Smooth muscle cell (in vitro differentiated cells): ENCODE measurements at regions not wholly inside any gene's neighbourhood (a gene's known extent, or its start where the extent isn't known, plus 50 kb on each side); places are given as distances from the start of the nearest gene placed in this dataset.

Experiments
- DNase-seq: peaks from one replicate; lab custom pipeline; 2025; ENCODE audit not compliant: unreplicated experiment; lab: John Stamatoyannopoulos, UW
- H2AFZ ChIP-seq: fragments of 200-600 bp; sonication (generic); 2 replicates; pipeline ENCODE4 v1.6.0; 2016; ENCODE audit warnings: antibody characterized with exemption, low read depth, mild to moderate bottlenecking
- H3F3A ChIP-seq: fragments of 200-600 bp; sonication (generic); 2 replicates; pipeline ENCODE4 v1.6.0; 2017; ENCODE audit warnings: antibody characterized with exemption, low read depth
- H3K27ac ChIP-seq: fragments of 200-600 bp; sonication (generic); 2 replicates; pipeline ENCODE4 v1.5.1; 2016; ENCODE audit warnings: low read depth, mild to moderate bottlenecking
- H3K27me3 ChIP-seq: fragments of 200-600 bp; sonication (generic); 2 replicates; pipeline ENCODE4 v1.6.1; 2016; ENCODE audit warnings: low read depth, mild to moderate bottlenecking
- H3K36me3 ChIP-seq: fragments of 200-600 bp; sonication (generic); 2 replicates; pipeline ENCODE4 v1.5.1; 2016; ENCODE audit warnings: low read depth
- H3K4me1 ChIP-seq: fragments of 200-600 bp; sonication (generic); 2 replicates; pipeline ENCODE4 v1.5.1; 2016; ENCODE audit warnings: low read depth
- H3K4me2 ChIP-seq: fragments of 200-600 bp; sonication (generic); 2 replicates; pipeline ENCODE4 v1.6.0; 2016; ENCODE audit warnings: mild to moderate bottlenecking
- H3K4me3 ChIP-seq: fragments of 200-600 bp; sonication (generic); 2 replicates; pipeline ENCODE4 v1.5.1; 2016; ENCODE audit warnings: mild to moderate bottlenecking
- H3K79me2 ChIP-seq: fragments of 200-600 bp; sonication (generic); 2 replicates; pipeline ENCODE4 v1.6.0; 2016; ENCODE audit warnings: low read depth, mild to moderate bottlenecking
- H3K9ac ChIP-seq: fragments of 200-600 bp; sonication (generic); 2 replicates; pipeline ENCODE4 v1.6.0; 2016; ENCODE audit warnings: low read depth
- H3K9me3 ChIP-seq: fragments of 200-600 bp; sonication (generic); replicated peaks from 2 replicates; pipeline ENCODE4 v1.5.1; 2016; ENCODE audit warnings: low read depth
- H4K20me1 ChIP-seq: fragments of 200-600 bp; sonication (generic); 2 replicates; pipeline ENCODE4 v1.6.0; 2016; ENCODE audit warnings: low read depth
- WGBS: methylation state at CpG from one replicate; pipeline ENCODE4 v1.1.7; 2016; ENCODE audit warnings: low lambda C conversion rate; 5-methylcytosine and 5-hydroxymethylcytosine counted together
- TF ChIP-seq, protein P1 (sequence below): fragments of 200-600 bp; sonication (generic); IDR thresholded peaks from 2 replicates; pipeline ENCODE4 v1.5.1; 2017; ENCODE audit warnings: borderline replicate concordance, mild to moderate bottlenecking, antibody characterized with exemption; ENCODE audit not compliant: insufficient read depth, poor library complexity, severe bottlenecking

DNA sequence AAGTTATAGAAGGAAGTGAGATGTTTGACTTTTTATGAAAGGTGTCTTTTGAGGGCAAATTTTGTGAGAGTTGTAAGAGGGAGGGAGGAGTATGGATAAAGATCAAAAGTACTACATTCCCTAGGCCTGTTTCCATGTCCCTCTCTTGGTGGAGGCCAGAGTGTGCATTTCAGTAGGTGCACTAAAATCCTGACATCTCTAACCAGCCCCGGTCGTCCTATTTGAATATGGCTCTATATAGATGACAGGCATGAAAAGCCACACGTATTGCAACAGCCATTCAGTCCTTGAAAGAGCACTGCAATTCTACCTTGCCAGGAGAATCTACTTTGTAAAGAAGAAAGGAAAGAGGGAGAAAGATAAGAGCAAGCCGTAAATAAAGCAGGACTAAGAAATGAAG, 510.1 kb downstream of the IRS2 start:
- Histone ChIP-seq H3K36me3 (no peaks in the 10 kb centered on the region), H2AFZ (no peak overlapping the region), H4K20me1 (no peaks in the 10 kb centered on the region), H3K4me3 (no peak overlapping the region), H3K9me3 (no peaks in the 10 kb centered on the region), H3K79me2 (no peaks in the 10 kb centered on the region), H3K27me3 (no peaks in the 10 kb centered on the region), H3K4me1 (peaks cover 31% of the 10 kb centered on the region), H3K27ac (no peak overlapping the region), H3K9ac (no peak overlapping the region), H3K4me2 (no peak overlapping the region), H3F3A (no peaks in the 10 kb centered on the region)
- no peak for DNase-seq
- WGBS = 94% methylated on average over 4 of the region's 4 CpGs
- TF ChIP-seq, protein P1, sequence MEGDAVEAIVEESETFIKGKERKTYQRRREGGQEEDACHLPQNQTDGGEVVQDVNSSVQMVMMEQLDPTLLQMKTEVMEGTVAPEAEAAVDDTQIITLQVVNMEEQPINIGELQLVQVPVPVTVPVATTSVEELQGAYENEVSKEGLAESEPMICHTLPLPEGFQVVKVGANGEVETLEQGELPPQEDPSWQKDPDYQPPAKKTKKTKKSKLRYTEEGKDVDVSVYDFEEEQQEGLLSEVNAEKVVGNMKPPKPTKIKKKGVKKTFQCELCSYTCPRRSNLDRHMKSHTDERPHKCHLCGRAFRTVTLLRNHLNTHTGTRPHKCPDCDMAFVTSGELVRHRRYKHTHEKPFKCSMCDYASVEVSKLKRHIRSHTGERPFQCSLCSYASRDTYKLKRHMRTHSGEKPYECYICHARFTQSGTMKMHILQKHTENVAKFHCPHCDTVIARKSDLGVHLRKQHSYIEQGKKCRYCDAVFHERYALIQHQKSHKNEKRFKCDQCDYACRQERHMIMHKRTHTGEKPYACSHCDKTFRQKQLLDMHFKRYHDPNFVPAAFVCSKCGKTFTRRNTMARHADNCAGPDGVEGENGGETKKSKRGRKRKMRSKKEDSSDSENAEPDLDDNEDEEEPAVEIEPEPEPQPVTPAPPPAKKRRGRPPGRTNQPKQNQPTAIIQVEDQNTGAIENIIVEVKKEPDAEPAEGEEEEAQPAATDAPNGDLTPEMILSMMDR = no peak

DNA sequence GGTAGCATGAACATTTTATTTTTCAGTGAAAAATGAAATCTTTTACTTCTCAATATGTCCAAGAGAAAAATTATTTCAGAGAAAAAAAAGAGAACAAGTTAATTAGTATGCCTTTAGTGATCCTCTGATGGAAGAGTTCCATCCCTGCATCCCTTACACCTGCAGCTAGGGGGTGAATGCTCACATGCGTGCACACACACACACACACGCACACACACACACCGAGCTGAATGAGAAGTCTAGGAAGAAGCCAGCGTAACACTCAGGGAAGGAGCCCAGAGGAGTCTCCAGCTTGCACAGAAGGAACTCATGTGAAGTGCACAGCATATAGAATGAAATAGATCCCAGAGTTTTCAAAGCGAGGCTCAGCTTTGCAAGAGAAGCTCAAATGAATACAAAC, 510.5 kb downstream of the IRS2 start:
- WGBS = 89% methylated on average over 5 of the region's 5 CpGs
- H3K27ac ChIP-seq = no peak overlapping the region
- H3K9ac ChIP-seq = no peak overlapping the region
- H3K4me2 ChIP-seq = no peak overlapping the region
- TF ChIP-seq, protein P1 = no peak
- no peaks in the 10 kb centered on the region for H4K20me1 ChIP-seq
- H3K36me3 ChIP-seq = no peaks in the 10 kb centered on the region
- H3K4me1 ChIP-seq = peaks cover 34% of the 10 kb centered on the region
- DNase-seq = no peak
- no peak overlapping the region for H3K4me3 ChIP-seq
- no peaks in the 10 kb centered on the region for H3F3A ChIP-seq
- H3K79me2 ChIP-seq = no peaks in the 10 kb centered on the region
- H2AFZ ChIP-seq = no peak overlapping the region
- no peaks in the 10 kb centered on the region for H3K27me3 ChIP-seq
- H3K9me3 ChIP-seq = no peaks in the 10 kb centered on the region

DNA sequence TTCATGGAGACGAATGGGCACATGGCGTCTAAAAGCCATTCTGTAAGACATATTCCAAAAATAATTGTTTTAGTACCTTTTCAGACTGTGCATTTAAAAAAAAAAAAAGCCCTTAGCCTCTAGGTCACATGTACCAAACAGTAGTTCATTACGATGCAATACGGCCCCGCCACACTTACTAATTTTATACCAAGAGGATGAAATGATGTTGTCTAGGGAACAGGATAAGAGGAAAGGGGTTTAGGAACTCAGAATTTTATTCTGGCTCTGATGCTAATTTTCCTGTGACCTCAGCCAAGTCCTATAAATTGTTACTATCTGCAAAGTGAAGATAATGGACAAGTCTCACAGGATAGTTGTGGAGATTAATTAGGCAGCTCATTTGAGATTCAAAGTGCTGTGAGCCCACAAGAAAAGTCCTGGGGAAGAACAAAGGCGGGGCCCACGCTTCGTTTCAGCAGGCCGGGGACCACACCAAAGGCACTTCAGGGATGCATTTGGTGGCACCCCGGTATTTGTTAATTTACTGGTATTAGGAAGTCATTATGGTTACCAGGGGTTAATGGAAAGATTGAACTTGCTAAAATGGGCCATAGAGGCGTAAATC, 511.1 kb downstream of the IRS2 start:
- no peak overlapping the region for H3K27ac ChIP-seq
- no peaks in the 10 kb centered on the region for H3K79me2 ChIP-seq
- TF ChIP-seq, protein P1 = no peak
- peaks cover 34% of the 10 kb centered on the region for H3K4me1 ChIP-seq
- no peaks in the 10 kb centered on the region for H3K9me3 ChIP-seq
- no peak overlapping the region for H2AFZ ChIP-seq
- no peak overlapping the region for H3K4me2 ChIP-seq
- WGBS = 93% methylated on average over 11 of the region's 11 CpGs
- no peaks in the 10 kb centered on the region for H3K27me3 ChIP-seq
- no peaks in the 10 kb centered on the region for H4K20me1 ChIP-seq
- no peak for DNase-seq
- H3K4me3 ChIP-seq = no peak overlapping the region
- H3K36me3 ChIP-seq = no peaks in the 10 kb centered on the region
- H3F3A ChIP-seq = no peaks in the 10 kb centered on the region
- no peak overlapping the region for H3K9ac ChIP-seq

DNA sequence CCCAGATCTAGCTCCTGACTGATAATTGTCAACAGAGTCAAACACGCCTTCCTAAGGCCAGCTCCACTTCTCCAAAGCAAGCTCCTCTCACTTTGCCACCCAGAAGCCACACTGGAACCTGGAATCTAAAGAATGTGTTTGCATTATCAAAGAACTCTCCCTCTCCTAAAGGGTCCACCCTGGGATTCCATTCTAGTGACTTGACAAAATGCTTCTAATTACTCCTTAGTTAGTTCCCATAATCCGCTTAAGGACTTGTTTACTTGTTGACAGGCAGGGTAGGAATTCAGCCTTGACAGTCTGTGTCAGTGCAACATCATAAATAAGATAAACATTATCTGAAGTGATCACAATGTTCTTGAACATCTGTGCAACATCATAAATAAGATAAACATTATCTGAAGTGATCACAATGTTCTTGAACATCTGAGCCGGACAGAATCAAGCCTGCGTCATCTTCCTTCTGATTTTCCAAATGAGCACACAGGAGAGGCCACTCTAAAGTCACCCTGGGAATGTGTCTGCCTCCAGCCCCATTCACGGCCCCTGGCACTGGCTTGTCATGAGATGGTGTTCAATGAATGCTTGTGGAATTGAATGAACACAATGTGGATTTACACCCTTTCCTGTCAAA, 512.1 kb downstream of the IRS2 start:
- DNase-seq = no peak
- H3K9ac ChIP-seq = no peak overlapping the region
- WGBS = 13% methylated on average over 5 of the region's 5 CpGs

More for the DNA sequence above, 512.1 kb downstream of the IRS2 start:
- Histone ChIP-seq H4K20me1 (no peaks in the 10 kb centered on the region), H3K4me3 (no peak overlapping the region), H3K4me1 (peaks cover 34% of the 10 kb centered on the region), H3F3A (no peaks in the 10 kb centered on the region), H3K27ac (peak overlapping the region; percentile 16), H3K79me2 (no peaks in the 10 kb centered on the region), H3K9me3 (no peaks in the 10 kb centered on the region), H3K36me3 (no peaks in the 10 kb centered on the region), H3K27me3 (no peaks in the 10 kb centered on the region), H2AFZ (no peak overlapping the region), H3K4me2 (peak overlapping the region; percentile 60)
- TF ChIP-seq, protein P1 = no peak
